ENCODE measurements at regions not wholly inside any gene's neighbourhood (a gene's known extent, or its start where the extent isn't known, plus 50 kb on each side); places are given as distances from the start of the nearest gene placed in this dataset.

- TF ChIP-seq FOS (IDR thresholded peaks at IDR 0.05; ENCODE audit: low read depth, low read length) (no peak), MAZ (IDR thresholded peaks at IDR 0.05; ENCODE audit: borderline replicate concordance, low read depth, low read length) (no peak), BHLHE40 (IDR thresholded peaks at IDR 0.05; ENCODE audit: low read depth, low read length) (no peak), MAFK (IDR thresholded peaks at IDR 0.05; ENCODE audit: low read depth, low read length) (no peak), RCOR1 (IDR thresholded peaks at IDR 0.05; ENCODE audit: insufficient replicate concordance, low read length) (no peak), RFX5 (IDR thresholded peaks at IDR 0.05; ENCODE audit: low read depth, low read length) (no peak)
- no peak overlapping the region for H3K14ac ChIP-seq (replicated peaks; ENCODE audit: low read depth, low read length)
- ATAC-seq (ENCODE audit: low read depth) (no peak), DNase-seq (no peak)
- no peak overlapping the region for H3K4me2 ChIP-seq (ENCODE audit: low read depth, low read length)
- H2BK20ac ChIP-seq (ENCODE audit: low read depth, low read length): no peak overlapping the region
- no peak overlapping the region for H3K18ac ChIP-seq (ENCODE audit: low read depth, low read length)
- H2AFZ ChIP-seq (replicated peaks; ENCODE audit: low read length, poor library complexity): no peak overlapping the region
- WGBS, 2 experiments (ENCODE audit: extremely low coverage in 2 of 2, insufficient read length in 1 of 2): no CpG with 5 or more reads among the region's 10 CpGs
- H3K27me3 ChIP-seq (ENCODE audit: control insufficient read depth, insufficient read depth, low read length): no peaks in the 10 kb centered on the region
- no peaks in the 10 kb centered on the region for H4K20me1 ChIP-seq (ENCODE audit: insufficient read depth, low read length)
- dilution Hi-C loops (cut with HindIII; ENCODE audit: low sequenced_read_pairs, unreplicated experiment) (no loop called here), in situ Hi-C loops (cut with MboI; ENCODE audit: low sequenced_read_pairs) (no loop called here), intact Hi-C loops (cut with micrococcal nuclease) (no loop called here)
- H2AK9ac ChIP-seq (replicated peaks; ENCODE audit: low read depth, low read length, poor library complexity): no peak overlapping the region
- H3K79me1 ChIP-seq (ENCODE audit: low read depth in 1 of 2, low read length in 2 of 2): no peaks in the 10 kb centered on the region
- H2BK120ac ChIP-seq (ENCODE audit: low read depth, low read length): no peak overlapping the region
- H4K5ac ChIP-seq (ENCODE audit: low read depth, low read length): no peak overlapping the region
- ChIA-PET POLR2A (ENCODE audit: unreplicated experiment) (no interaction called here), CTCF (no interaction called here)
- H3K4me1 ChIP-seq (ENCODE audit: control insufficient read depth, insufficient read depth, low read length): no peaks in the 10 kb centered on the region
- H3K9me3 ChIP-seq (ENCODE audit: control insufficient read depth, insufficient read depth, low read length): peaks cover 55% of the 10 kb centered on the region
- no peak overlapping the region for H3K56ac ChIP-seq (ENCODE audit: extremely low read depth, insufficient read depth, low read length)
- H3K36me3 ChIP-seq (ENCODE audit: control insufficient read depth, insufficient read depth, low read length): no peaks in the 10 kb centered on the region
- H3K9ac ChIP-seq (ENCODE audit: low read depth, low read length): no peak overlapping the region
- H4K91ac ChIP-seq (ENCODE audit: insufficient read depth, low read depth, low read length): no peak overlapping the region
- no peak overlapping the region for H2BK5ac ChIP-seq (ENCODE audit: low read depth, low read length, poor library complexity, severe bottlenecking)
- H2AK5ac ChIP-seq (ENCODE audit: low read depth, low read length): no peak overlapping the region
- no peak overlapping the region for H3K23ac ChIP-seq (ENCODE audit: low read depth, low read length)
- no TSS peak for BruUV-seq (replicated peaks)
- H3K27ac ChIP-seq (ENCODE audit: insufficient read depth, low read length): no peak overlapping the region
- H3K9me1 ChIP-seq (ENCODE audit: insufficient read depth, low read length): no peaks in the 10 kb centered on the region
- no peak overlapping the region for H4K8ac ChIP-seq (ENCODE audit: low read depth in 2 of 2, low read length in 2 of 2)
- H3K4me3 ChIP-seq (ENCODE audit: insufficient read depth, low read depth, low read length): no peak overlapping the region
- H2BK15ac ChIP-seq (ENCODE audit: low read depth, low read length): no peak overlapping the region
- no peak overlapping the region for H3K4ac ChIP-seq (ENCODE audit: low read depth, low read length)
Measured at GRCh38 chr22:49404020-49404419, 423.7 kb downstream of the BRD1 start.

Measured in IMR-90 (cell line).